Activated T-cell treated with anti-CD3 and anti-CD28 coated beads for 48 hours (primary cell): ENCODE measurements at regions not wholly inside any gene's neighbourhood (a gene's known extent, or its start where the extent isn't known, plus 50 kb on each side); places are given as distances from the start of the nearest gene placed in this dataset.
"Not testable (repeated sequence)": the region's sequence is repeated elsewhere in the genome, so short reads cannot be mapped to it uniquely, and the experiment has no call there.

Source experiments
- DNase-seq: peaks from one replicate; pipeline ENCODE4 v3.0.0-alpha.2; 2020; ENCODE audit warnings: low read depth

- DNase-seq = no peak
These were observed 121.6 kb upstream of the ECI2 start for GRCh38 chr6:4256969-4257368.

- no peak for DNase-seq
These were observed 118.3 kb upstream of the ECI2 start for GRCh38 chr6:4253604-4254231.

GRCh38 chr6:4252445-4252844 is 117.1 kb upstream of the ECI2 start:
- not testable (repeated sequence) for DNase-seq

GRCh38 chr6:4250645-4251044 is 115.3 kb upstream of the ECI2 start:
- DNase-seq = no peak

GRCh38 chr6:4243832-4244231 is 108.5 kb upstream of the ECI2 start:
- DNase-seq = not testable (repeated sequence)

GRCh38 chr6:4243237-4243636 is 107.9 kb upstream of the ECI2 start:
- DNase-seq = no peak

GRCh38 chr6:4242601-4243000 is 107.2 kb upstream of the ECI2 start:
- no peak for DNase-seq

- no peak for DNase-seq
These were observed 104.8 kb upstream of the ECI2 start for GRCh38 chr6:4240148-4240547.

- no peak for DNase-seq
These were observed 89.9 kb upstream of the ECI2 start for GRCh38 chr6:4225161-4225872.

GRCh38 chr6:4224067-4224978 is 88.9 kb upstream of the ECI2 start:
- DNase-seq = no peak

GRCh38 chr6:4220558-4220957 is 85.2 kb upstream of the ECI2 start:
- no peak for DNase-seq

- DNase-seq = not testable (repeated sequence)
These were observed 83.4 kb upstream of the ECI2 start for GRCh38 chr6:4218619-4219317.

GRCh38 chr6:4212588-4212987 is 77.2 kb upstream of the ECI2 start:
- no peak for DNase-seq

- peak; percentile 45 for DNase-seq
These were observed 75.4 kb upstream of the ECI2 start for GRCh38 chr6:4210629-4211419.

GRCh38 chr6:4209196-4209595 is 73.8 kb upstream of the ECI2 start:
- DNase-seq = no peak

GRCh38 chr6:4208158-4208557 is 72.8 kb upstream of the ECI2 start:
- no peak for DNase-seq

- not testable (repeated sequence) for DNase-seq
These were observed 68.5 kb upstream of the ECI2 start for GRCh38 chr6:4203642-4204417.

GRCh38 chr6:4192627-4193026 is 57.3 kb upstream of the ECI2 start:
- no peak for DNase-seq

GRCh38 chr6:4192173-4192572 is 56.8 kb upstream of the ECI2 start:
- no peak for DNase-seq

- DNase-seq = no peak
These were observed 55.9 kb upstream of the ECI2 start for GRCh38 chr6:4191271-4191721.
